NCI-H82 treated with DMSO at 0.1 percent for 48 hours (cell line): ENCODE measurements at regions not wholly inside any gene's neighbourhood (a gene's known extent, or its start where the extent isn't known, plus 50 kb on each side); places are given as distances from the start of the nearest gene placed in this dataset.

Experiments
- DNase-seq: peaks from one replicate; lab custom pipeline; 2025; ENCODE audit not compliant: unreplicated experiment; lab: John Stamatoyannopoulos, UW

DNA sequence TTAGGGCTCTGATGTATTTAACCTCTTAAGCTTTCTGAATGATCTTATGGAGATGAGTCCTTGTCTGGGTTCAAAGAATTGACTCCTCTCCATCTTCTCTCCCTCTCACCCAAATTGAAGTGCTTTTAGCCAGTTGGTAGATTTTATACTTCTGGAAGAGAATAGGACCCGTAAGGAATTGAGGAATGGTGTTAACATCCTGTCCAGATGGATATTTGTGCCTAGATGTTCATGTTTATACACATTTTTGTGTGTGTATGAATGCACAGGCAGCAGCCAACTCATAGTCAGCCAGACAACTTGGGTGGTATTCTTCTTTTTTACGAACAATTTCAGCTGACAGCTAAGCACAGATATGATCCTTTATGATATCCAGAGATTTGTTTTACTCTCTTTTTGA, 449.6 kb upstream of the RGS6 start:
- DNase-seq = no peak

DNA sequence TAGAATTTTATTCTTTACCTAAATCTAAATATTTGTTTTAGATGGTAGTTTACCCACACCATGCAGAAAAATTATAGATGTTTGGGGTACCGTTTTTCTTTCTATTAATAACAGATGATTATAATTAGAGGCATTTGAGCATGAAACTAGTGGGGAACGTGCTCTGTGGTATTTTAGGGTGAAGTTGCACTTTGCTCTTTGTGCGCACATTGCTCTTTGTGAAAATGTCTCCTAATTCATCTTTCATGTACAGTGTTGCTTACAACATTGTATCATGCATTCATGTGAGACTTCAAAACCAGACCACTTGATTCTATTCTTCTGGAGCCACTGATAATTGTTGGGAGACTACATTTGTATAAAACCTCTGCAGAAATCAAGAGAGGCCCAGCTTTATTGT, 449.1 kb upstream of the RGS6 start:
- no peak for DNase-seq

DNA sequence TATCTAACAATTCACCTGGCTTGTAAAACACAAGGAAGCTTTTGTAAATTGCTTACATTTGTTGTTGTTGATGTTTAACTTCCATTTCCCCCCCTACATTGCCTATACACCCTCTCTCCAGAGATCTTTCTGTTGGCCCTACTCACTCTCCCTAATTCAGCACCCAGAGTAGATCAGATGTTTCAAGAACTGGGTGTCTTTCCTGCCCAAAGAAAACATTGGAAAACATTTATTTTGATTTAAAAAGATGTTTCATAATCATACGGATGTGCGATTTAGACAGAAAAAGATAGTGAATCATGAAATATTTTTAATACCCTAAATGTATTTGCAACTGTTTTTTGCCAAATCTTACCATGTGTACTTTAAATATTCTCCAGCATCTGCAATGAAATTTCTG, 446.4 kb upstream of the RGS6 start:
- no peak for DNase-seq

DNA sequence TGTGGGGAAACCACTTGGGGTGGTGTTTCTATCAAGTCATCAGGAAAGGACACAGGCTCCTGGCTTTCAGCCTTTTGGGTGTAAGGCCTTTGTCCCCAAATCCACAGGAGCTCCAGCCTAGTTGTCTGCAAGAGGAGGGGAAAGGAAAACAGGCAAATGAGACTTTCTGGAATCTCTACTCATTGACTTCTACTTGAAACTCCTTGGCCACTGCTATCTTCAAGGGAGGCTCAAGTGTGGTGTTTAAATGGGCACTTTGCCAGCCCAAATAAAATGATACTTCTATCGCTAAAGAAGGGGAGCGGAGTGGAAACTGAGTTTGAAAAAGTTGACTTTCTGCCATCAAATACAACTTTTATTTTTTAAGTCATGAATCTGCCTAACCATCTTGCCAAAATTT, 445.9 kb upstream of the RGS6 start:
- no peak for DNase-seq

DNA sequence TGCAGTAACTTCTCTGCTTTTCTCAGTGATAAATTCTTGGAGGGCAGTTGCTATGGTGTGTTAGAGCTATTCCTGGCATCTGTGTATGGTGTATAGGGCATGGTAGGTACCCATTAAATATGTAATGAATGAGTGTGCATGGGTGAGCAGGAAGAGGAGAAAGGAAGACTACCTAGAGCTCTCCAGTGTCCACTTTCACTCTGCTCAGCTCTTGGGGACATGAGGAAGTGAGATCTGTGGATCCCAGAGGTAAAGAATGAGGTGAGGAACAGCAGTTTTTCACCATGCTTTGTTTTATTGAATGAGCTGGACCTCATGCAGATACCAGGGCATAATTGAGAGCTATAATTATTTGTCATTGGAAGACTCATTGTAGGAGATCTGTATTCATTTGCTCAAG, 444.8 kb upstream of the RGS6 start:
- DNase-seq = no peak

DNA sequence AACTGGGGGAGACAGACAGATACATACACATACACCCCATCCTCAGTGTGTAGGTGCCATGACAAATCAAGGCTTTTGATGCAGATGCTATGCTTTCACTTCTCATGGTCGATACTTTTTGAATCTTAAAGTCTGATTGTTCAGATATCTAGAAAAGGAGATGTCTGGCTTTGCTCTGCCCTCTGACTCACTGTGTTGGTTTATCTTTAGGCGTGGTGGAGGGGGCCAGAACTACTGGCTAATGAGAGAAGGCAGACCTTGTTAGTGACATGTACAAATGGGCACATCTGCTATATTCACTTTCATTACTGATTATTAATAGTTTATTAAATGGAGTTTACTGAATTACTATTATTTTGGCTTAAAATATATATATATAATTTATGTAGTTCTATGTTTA, 444.3 kb upstream of the RGS6 start:
- DNase-seq = no peak

DNA sequence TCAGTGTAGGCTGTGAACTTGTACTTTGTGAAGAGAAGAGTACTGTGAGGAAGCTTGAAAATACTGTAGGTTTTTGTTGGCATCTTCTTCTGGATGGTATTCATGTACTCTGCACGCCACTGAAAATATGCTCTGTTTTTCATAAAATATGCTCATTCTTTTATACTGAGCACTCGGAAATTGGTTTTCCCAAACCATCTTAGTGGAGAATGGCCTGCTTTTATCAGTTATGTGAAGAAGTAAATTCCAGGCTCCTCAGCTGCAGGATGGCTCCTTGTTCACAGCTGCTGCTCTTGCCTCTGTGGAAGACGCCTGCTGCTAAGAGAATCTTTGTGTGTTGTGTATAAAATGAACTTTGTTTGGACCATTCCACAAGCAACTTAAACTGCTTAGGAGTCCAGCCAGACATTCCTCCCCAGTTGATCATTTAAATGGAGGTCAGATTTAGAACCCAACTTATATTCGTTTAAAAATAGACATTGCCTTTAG, 443.5 kb upstream of the RGS6 start:
- no peak for DNase-seq

DNA sequence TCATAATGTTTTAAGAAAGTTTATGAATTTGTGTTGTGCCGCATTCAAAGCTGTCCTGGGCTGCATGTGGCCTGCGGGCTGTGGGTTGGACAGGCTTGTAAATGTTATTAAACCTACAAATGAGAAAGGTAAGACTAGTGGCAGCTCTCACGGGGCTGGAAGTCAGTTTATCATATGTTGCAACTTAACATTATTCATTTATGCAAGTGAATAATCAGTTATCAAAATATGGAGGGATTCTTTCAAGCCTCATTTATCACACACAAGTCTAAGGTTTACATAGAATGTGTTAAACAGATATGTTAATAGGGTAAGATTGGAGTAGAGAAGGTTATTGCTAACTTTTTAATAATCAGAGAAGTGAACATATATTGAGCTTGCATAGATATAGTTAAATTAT, 442.5 kb upstream of the RGS6 start:
- DNase-seq = no peak

DNA sequence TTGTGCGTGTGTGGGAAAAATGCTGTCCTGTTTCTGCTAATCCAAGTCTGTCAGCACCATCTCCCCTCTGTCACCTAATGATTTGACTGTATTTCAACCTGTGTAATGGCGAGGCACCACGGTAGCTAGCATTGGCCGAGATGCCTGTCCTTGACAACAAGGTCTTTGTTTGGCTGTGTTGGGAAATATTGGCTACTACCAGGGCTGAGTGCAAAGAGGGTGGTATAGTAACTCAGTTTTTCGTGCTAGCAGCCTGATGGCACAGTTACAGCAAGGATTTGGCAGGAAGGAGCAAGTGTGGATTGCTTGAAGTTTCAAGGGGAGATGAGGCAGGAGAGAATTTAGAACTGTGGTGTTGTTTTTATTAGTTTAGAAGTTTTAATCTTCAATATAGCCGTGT, 440.3 kb upstream of the RGS6 start:
- no peak for DNase-seq

DNA sequence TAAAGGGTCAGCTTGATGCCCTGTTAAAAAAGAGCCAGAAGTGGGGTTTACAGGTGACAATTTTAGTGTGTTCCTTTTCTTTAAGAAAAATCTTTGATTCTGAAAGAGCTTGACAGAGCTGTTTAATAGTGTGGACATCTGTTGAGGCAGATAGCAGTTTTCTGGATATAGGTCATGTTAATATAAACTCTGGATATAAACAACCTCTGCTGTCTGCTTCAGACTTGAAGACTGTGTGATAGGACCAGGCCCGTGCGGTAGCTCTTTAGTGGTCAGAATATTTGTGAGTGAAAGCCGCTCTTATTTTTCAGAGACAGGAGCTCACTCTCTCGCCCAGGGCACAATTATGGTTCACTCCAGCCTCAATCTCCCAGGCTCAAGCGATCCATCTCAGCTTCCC, 439.9 kb upstream of the RGS6 start:
- no peak for DNase-seq

DNA sequence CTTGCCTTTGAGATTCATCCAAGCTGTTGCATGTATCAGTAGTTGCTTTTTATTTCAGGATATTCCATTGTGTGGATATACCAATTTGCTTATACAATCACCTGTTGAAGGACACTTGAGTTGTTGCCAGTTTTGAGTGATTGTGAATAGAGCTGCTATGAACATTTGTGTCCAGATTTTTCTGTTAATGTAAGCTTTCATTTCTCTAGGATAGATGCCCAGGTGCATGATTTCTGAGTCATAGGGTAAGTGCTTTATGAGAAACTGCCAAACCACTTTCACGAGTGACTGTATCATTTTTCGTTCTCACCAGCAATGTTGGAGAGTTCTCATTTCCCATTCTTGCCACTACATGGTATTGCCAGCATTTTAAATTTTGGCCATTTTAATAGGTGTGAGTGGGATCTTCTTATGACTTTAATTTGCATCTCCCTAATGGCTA, 434.6 kb upstream of the RGS6 start:
- no peak for DNase-seq

DNA sequence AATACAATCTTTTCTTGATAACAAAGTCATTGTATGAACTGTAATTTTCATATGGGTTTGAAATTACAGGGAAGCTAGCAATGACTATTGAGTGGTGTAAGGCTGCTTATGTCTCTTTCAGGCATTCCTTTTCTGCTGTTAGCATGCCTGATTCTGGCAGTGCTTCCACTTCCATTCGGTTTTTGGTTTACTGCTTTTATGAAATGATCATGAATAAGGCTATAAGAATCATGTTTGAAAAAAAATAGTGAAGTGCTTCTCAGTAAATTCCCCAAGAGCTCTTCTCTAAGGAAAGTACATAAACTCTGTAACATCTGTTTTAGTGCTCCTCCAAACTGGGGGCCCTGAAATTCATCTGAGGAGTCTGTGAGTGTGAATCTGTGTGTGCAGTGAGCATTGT, 434.0 kb upstream of the RGS6 start:
- DNase-seq = no peak

DNA sequence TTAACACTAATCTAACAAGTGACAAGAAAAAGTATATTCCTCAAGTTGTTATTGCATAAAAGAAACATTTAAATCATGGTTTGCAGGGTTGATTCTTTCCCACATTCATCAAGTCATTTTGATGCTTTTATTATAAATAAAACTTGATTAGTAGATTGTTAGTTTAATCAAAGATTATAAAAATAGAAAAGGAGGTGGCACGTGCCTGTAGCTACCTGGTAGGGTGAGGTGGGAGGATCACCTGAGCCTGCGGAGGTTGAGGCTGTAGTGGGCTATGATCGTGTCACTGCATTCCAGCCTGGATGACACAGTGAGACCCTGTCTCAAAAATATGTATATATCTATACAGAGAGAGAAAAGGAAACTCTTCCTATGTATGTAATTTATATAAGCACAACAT, 433.2 kb upstream of the RGS6 start:
- DNase-seq = no peak

DNA sequence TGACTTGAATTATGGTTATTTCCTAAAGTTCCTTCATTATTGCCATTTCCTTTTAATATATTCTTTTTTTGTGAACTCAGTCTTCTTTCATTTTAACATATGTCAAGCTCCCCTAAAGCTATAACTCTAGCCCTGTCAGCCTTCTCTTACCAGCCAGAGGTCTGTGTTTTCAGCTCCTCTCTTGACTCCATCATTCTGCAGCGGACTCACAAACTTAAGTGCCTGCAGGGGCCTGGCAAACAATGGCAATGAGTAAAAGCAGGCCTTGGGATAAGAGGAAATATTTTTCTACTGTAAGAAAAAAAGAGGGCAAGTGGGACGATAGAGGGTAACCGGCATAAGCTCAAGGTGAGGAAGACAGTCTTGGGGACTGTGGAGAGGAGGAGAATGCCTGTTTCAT, 424.5 kb upstream of the RGS6 start:
- no peak for DNase-seq

DNA sequence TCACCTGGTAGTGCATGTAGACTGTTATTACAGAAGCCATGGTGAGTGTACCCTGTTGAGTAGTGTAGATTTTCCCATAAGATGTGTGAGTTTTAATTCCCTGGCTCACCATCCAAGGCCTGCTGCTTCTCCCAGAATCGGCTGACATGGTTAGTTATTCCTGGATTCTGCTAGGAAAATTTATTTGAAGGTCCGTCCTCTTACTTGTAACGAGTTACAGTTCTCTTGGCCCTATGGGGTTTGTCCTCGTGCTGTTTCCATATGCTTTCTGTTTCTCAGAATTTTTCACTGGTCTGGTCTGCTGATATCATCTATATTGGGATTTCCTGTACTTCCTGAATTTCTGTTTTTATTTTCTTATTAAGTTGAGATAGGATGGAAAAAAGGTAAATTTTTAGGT, 423.3 kb upstream of the RGS6 start:
- DNase-seq = no peak

DNA sequence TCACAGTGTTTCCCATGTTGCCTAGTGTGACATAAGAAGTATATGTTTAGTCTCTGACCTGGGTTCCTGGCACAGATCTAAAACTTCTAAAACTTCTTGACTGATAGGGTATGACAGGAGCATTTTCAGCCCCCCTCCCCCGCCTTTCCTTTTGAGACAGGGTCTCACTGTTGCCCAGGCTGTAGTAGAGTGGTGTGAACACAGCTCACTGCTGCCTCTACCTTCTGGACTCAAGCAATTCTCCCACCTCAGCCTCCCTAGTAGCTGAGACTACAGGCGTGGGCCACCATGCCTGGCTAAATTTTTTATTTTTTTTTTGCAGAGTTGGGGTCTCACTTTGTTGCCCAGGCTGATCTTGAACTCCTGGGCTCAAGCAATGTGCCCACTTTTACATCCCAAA, 421.1 kb upstream of the RGS6 start:
- no peak for DNase-seq

DNA sequence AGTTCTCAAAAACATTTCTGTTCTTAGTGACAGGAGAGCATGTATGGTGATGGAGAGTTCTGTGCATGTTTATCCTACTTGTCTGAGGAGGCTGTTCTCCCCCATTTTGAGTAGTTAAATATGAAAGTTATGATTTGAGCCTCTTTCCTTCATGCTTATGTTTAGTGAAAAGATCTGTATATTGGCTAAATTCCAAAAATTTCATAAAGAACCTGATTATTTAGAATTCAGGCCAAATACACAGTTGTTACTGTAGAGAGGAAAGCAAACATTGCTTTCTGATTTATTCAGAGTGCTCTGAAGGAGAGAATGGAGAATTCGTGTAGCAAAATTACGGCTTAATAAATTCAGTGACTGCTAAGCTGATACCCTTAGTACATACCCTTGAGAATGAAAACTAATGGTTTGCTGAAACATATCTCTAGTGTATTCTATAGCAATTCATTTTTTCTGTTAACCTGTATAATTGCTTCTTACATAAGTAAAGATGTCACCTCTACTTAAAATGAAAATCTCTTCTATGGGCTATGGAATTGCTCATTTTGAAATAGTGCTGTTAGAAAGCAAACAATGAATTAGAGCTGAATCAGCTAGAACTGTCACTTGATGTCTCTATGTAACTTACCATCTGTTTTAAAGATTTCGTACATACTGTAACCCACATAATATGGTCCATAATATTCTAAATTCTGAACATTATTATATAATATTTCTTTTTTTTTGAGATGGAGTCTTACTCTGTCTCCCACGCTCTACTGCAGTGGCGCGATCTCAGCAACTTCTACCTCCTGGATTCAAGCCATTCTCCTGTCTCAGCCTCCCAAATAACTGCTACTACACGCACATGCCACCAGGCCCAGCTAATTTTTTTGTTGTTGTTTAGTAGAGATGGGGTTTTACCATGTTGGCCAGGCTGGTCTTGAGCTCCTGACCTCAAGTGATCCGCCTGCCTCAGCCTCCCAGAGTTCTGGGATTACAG, 417.0 kb upstream of the RGS6 start:
- no peak for DNase-seq

DNA sequence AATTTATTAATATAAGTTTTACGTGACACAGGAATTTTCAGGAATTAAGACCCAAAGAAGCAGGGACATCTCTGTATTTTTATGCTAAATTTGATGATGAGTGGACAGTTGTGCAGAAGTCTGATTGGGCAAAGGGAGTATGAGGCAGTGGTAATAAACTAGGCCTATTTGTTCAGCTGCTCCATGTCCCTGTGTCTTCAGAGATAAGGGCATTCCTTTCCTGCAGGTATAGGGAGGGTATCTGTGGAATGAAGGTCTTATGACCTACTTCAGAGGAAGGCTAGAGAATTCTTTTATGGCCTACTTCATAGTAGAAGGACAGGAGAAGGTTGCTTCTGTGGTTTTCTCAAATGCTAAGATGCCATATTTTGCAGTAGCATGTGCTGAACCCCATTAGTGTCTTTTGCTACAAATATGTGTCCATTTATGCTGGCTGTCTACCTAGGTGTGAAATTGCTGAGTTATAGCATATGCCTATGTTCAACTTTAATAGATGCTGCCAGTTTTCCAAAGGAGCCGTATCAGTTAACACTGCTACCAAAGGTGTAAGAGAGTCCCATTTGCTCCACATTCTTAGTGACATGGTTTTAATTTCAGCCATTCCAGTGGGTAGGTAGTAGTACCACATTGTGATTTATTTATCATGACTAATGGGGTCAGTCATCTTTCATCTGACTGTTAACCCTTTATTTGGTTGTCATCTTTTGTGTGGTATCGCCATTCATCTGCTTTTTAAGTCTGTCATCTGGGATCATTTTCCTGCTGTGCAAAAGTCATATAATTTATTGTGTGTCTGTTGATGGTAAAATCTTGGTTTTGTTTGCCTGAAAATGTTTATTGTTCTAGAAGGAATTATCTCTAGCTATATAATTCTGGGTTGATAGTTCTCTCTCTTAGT, 410.7 kb upstream of the RGS6 start:
- DNase-seq = no peak

DNA sequence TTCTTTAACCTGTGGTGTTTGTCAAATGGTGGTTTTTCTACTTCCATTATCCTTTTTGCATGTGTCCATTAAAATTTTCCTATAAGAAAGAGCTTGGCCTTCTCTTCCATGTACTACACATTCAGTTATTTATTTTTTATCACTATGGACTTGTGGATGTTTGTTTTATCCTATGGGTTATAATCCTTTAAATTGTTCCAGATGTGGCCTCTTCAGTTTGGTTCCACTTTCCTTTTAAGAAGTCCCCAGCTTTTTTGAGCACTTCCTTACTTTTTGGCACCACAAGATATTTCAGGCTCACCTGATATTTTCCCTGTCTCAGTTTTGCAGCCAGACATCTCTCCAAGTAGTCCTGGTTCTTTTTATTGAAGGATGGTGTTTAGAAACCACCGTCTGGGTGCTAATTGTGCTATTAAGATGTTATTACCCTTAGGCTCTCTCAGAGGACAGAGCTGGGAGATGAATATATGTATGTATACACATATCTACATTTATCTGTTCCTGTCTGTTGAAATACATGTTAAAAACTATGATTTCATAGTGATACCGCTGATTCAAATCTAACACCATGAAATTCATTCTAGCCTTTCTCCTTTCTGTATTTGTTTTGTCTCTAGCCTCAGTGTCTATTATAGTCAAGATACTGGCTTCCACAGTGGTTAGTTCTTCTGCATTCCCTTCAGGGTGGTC, 408.5 kb upstream of the RGS6 start:
- DNase-seq = no peak

DNA sequence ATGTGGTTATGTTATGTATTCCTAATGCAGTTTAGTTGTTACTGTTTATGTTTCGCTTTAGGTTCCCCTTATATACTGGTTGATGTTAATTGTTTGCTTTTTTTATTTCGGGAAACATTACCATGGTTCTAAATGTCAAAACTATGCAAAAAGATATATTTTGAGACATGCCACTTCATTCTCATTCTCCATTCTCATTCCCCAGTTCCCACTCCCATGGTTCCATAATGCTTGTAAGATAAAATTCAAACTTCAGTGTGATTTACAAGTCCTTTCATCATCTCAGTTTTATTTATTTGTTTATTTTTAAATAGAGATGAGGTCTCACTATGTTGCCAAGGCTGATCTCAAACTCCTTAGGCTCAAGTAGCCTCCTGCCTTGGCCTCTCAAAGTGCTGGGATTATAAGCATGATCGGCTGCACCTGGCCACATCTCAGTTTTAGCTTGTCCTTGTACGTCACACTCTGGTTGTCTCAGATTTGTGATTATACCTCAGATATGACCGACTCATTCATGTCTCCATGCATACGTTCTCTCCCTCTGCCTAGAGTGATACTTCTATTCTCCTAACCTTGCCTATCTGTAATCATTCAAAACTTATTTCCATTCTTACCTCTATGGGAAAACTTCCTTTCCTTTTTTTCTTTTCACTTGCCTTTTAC, 407.8 kb upstream of the RGS6 start:
- DNase-seq = no peak
